Mesendoderm (in vitro differentiated cells): ENCODE measurements at regions not wholly inside any gene's neighbourhood (a gene's known extent, or its start where the extent isn't known, plus 50 kb on each side); places are given as distances from the start of the nearest gene placed in this dataset.

ENCODE experiments used
- DNase-seq: peaks from one replicate; pipeline ENCODE4 v3.0.0; 2013
- H2AK5ac ChIP-seq: 2 replicates; pipeline ENCODE4 v1.6.1; 2013; ENCODE audit warnings: low read length, inconsistent platforms
- H2BK120ac ChIP-seq: 2 replicates; pipeline ENCODE4 v1.6.1; 2013; ENCODE audit warnings: low read depth, mild to moderate bottlenecking, low read length, moderate library complexity, mixed read lengths
- H2BK15ac ChIP-seq: replicated peaks from 2 replicates; pipeline ENCODE4 v1.6.1; 2013; ENCODE audit warnings: low read depth, mild to moderate bottlenecking, moderate library complexity
- H2BK5ac ChIP-seq: 2 replicates; pipeline ENCODE4 v1.6.1; 2013; ENCODE audit warnings: low read length, inconsistent platforms
- H3K18ac ChIP-seq: 2 replicates; pipeline ENCODE4 v1.6.1; 2013; ENCODE audit warnings: mild to moderate bottlenecking, low read length, mixed read lengths
- H3K23ac ChIP-seq: one replicate; pipeline ENCODE4 v1.6.1; 2013; ENCODE audit warnings: low read length
- H3K27ac ChIP-seq: 2 replicates; pipeline ENCODE4 v1.5.1; 2013; ENCODE audit warnings: low read depth, mild to moderate bottlenecking, inconsistent platforms, low read length, moderate library complexity
- H3K27me3 ChIP-seq: 2 replicates; pipeline ENCODE4 v1.6.1; 2013; ENCODE audit warnings: low read length, control low read depth, mild to moderate bottlenecking, inconsistent platforms; ENCODE audit not compliant: insufficient read depth, poor library complexity
- H3K36me3 ChIP-seq: 2 replicates; pipeline ENCODE4 v1.6.1; 2013; ENCODE audit warnings: low read length, inconsistent platforms; ENCODE audit not compliant: control insufficient read depth, insufficient read depth
- H3K4ac ChIP-seq: one replicate; pipeline ENCODE4 v1.6.1; 2013; ENCODE audit warnings: low read depth, mild to moderate bottlenecking, low read length, moderate library complexity
- H3K4me1 ChIP-seq: 2 replicates; pipeline ENCODE4 v1.6.1; 2013; ENCODE audit warnings: low read depth, low read length, inconsistent platforms; ENCODE audit not compliant: control insufficient read depth
- H3K4me2 ChIP-seq: 2 replicates; pipeline ENCODE4 v1.6.1; 2013; ENCODE audit warnings: low read length
- H3K4me3 ChIP-seq: 2 replicates; pipeline ENCODE4 v1.5.1; 2013; ENCODE audit warnings: mild to moderate bottlenecking, low read length
- H3K56ac ChIP-seq: one replicate; pipeline ENCODE4 v1.6.1; 2013; ENCODE audit warnings: low read length
- H3K79me1 ChIP-seq: 2 replicates; pipeline ENCODE4 v1.6.1; 2013; ENCODE audit warnings: low read length, inconsistent platforms
- H3K79me2 ChIP-seq: 2 replicates; pipeline ENCODE4 v1.6.1; 2013; ENCODE audit warnings: mild to moderate bottlenecking, low read length; ENCODE audit not compliant: control insufficient read depth, insufficient read depth
- H3K9ac ChIP-seq: 2 replicates; pipeline ENCODE4 v1.6.1; 2013; ENCODE audit warnings: low read length, inconsistent platforms
- H4K5ac ChIP-seq: one replicate; pipeline ENCODE4 v1.6.1; 2013; ENCODE audit warnings: low read length
- H4K8ac ChIP-seq: one replicate; pipeline ENCODE4 v1.6.1; 2013; ENCODE audit warnings: low read depth, mild to moderate bottlenecking, control low read depth, low read length, moderate library complexity
- WGBS: extraction: QIAGEN DNeasy Blood & Tissue Kit; methylation state at CpG from one replicate; pipeline ENCODE4 v1.1.7; 2013; ENCODE audit warnings: low lambda C conversion rate, missing lambda C conversion rate; ENCODE audit not compliant: insufficient coverage; ENCODE audit errors: extremely low coverage; 5-methylcytosine and 5-hydroxymethylcytosine counted together

DNA sequence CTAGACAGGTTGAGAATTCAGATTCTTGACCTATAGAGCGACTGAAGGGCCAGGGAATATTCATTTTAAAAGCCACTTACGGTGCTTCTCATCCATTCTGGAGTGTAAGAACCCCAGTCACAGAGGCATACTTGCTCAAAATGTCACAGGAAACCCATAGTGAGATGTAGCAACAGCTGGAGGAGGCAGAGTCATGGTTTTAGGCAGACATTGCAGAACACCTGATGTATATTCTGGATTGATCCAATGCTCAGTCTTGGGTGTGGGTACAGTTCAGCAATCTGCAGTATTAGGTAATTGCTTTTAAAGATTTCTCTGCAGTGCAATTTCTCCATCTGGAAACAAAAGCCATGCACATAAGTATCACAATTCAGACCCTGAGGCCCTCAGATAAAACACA lies 137.4 kb upstream of the SLC22A23 start:
- no peak overlapping the region for H3K4me2 ChIP-seq
- no peak for DNase-seq
- no peak overlapping the region for H3K4me3 ChIP-seq
- H2BK5ac ChIP-seq = no peak overlapping the region
- no peak overlapping the region for H2AK5ac ChIP-seq
- no CpG with 5 or more reads among the region's 2 CpGs for WGBS
- H3K4ac ChIP-seq = no peak overlapping the region
- no peak overlapping the region for H2BK15ac ChIP-seq
- no peak overlapping the region for H3K27ac ChIP-seq
- H3K27me3 ChIP-seq = no peaks in the 10 kb centered on the region
- H3K9ac ChIP-seq = no peak overlapping the region
- H3K36me3 ChIP-seq = no peaks in the 10 kb centered on the region
- no peaks in the 10 kb centered on the region for H3K79me1 ChIP-seq
- H3K56ac ChIP-seq = no peak overlapping the region
- no peaks in the 10 kb centered on the region for H3K4me1 ChIP-seq
- no peak overlapping the region for H2BK120ac ChIP-seq
- no peak overlapping the region for H3K18ac ChIP-seq
- H4K5ac ChIP-seq = no peak overlapping the region
- H3K23ac ChIP-seq = no peak overlapping the region
- no peaks in the 10 kb centered on the region for H3K79me2 ChIP-seq
- H4K8ac ChIP-seq = no peak overlapping the region

DNA sequence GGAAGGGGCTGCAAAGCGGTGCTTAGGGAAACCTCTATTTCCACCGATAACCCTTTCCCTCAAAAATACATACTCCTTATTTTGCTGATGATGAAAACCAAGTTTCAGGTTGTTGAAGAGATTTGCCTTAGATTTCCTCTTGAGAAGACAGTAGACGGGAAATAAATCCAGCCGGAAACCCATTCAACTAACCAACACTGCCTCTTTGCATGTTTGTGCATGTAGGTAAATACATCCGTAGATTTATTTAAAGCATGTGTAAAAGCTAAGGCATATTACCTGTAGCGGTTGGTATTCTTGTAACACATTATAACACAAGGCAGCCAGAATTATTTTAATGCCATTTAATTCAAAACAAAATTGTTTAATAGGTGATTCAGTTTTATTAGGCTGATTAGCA lies 136.3 kb upstream of the SLC22A23 start:
- no CpG with 5 or more reads among the region's 6 CpGs for WGBS
- Histone ChIP-seq H2BK5ac (no peak overlapping the region), H2BK15ac (no peak overlapping the region), H4K5ac (no peak overlapping the region), H3K4me2 (no peak overlapping the region), H3K79me2 (no peaks in the 10 kb centered on the region), H2AK5ac (no peak overlapping the region), H3K56ac (no peak overlapping the region), H3K36me3 (no peaks in the 10 kb centered on the region), H3K79me1 (no peaks in the 10 kb centered on the region), H3K9ac (no peak overlapping the region), H3K27me3 (no peaks in the 10 kb centered on the region), H3K23ac (no peak overlapping the region), H2BK120ac (no peak overlapping the region), H3K4me1 (no peaks in the 10 kb centered on the region), H3K27ac (no peak overlapping the region), H3K4ac (no peak overlapping the region), H3K4me3 (no peak overlapping the region), H3K18ac (no peak overlapping the region), H4K8ac (no peak overlapping the region)
- no peak for DNase-seq

DNA sequence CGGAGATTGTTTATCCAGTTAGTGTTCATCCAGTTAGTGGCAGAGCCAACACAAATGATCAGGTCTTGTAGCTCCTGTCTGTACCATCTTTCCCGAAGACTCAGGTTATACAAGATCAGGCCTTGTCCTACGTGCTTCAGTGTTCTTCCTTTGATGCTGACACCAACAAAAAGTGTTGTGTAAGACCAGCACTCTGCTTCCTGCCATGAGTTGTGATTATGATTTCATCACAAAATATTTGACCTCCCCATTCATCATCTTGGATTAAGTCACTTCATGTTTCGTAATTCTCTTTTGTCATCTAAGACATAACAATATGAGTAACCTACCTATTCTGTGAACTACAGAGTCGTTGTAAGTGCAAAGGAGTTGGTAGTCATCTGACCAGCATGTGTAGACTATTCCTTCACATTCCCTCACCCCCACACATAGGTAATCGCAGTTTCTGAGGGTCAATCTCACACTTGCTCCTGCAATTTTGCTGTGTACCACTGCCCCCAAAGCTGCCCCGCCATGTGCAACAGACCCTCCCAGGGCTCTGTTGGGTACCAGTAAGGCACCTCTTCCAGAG lies 135.6 kb upstream of the SLC22A23 start:
- no CpG with 5 or more reads among the region's 7 CpGs for WGBS
- H3K4me2 ChIP-seq = no peak overlapping the region
- no peaks in the 10 kb centered on the region for H3K4me1 ChIP-seq
- no peak overlapping the region for H3K4me3 ChIP-seq
- DNase-seq = no peak
- no peaks in the 10 kb centered on the region for H3K36me3 ChIP-seq
- no peak overlapping the region for H3K56ac ChIP-seq
- H3K18ac ChIP-seq = no peak overlapping the region
- no peaks in the 10 kb centered on the region for H3K27me3 ChIP-seq
- no peaks in the 10 kb centered on the region for H3K79me1 ChIP-seq
- H3K79me2 ChIP-seq = no peaks in the 10 kb centered on the region
- no peak overlapping the region for H4K8ac ChIP-seq
- no peak overlapping the region for H3K27ac ChIP-seq
- H3K4ac ChIP-seq = no peak overlapping the region
- H2BK120ac ChIP-seq = no peak overlapping the region
- no peak overlapping the region for H3K23ac ChIP-seq
- H2BK5ac ChIP-seq = no peak overlapping the region
- H4K5ac ChIP-seq = no peak overlapping the region
- H2AK5ac ChIP-seq = no peak overlapping the region
- H3K9ac ChIP-seq = no peak overlapping the region
- H2BK15ac ChIP-seq = no peak overlapping the region

DNA sequence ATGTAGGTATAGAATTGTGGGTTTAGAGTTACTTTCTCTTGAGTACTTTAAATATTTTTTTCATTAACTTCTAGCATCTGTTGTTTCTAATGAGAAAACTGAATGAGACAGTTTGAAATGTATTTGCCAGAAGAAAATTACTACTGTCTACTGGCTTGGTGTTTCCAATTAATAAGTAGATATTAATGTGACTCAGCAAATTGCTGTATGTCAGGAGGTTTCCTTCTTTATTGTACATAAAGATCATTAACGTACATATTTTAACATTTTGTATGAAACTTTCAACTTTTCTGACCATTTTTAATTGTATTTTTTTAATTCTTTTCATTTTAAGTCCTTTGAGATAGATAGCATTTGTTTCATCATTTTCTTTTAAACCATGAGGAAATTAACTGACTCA lies 135.1 kb upstream of the SLC22A23 start:
- WGBS = no CpG with 5 or more reads among the region's 1 CpG
- Histone ChIP-seq H3K18ac (no peak overlapping the region), H3K27me3 (no peaks in the 10 kb centered on the region)

DNA sequence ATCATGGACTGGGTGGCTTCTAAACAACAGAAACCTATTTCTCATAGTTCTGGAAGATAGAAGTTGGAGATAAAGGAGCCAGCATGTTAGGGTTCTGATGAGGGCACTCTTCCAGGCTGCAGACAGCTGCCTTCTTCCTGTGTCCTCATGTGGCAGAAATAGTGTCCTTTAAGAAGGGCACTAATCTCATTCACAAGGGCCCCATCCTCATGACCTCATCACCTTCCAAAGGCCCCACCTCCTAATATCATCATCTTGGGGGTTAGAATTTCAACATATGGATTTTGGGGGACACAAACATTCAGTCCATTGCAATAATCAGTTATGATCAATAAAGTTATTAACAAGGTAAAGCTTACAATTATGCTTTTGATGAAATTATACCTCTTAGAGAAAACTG lies 130.8 kb upstream of the SLC22A23 start:
- no peaks in the 10 kb centered on the region for H3K79me1 ChIP-seq
- no peak overlapping the region for H3K4ac ChIP-seq
- H2AK5ac ChIP-seq = no peak overlapping the region
- no peak overlapping the region for H3K4me2 ChIP-seq
- no peak overlapping the region for H4K5ac ChIP-seq
- no peak overlapping the region for H3K23ac ChIP-seq
- no peak overlapping the region for H3K56ac ChIP-seq
- H2BK5ac ChIP-seq = no peak overlapping the region
- H3K36me3 ChIP-seq = no peaks in the 10 kb centered on the region
- no peak overlapping the region for H3K27ac ChIP-seq
- DNase-seq = no peak
- H3K4me3 ChIP-seq = no peak overlapping the region
- H3K18ac ChIP-seq = no peak overlapping the region
- H3K9ac ChIP-seq = no peak overlapping the region
- H2BK120ac ChIP-seq = no peak overlapping the region
- no peak overlapping the region for H4K8ac ChIP-seq
- H3K27me3 ChIP-seq = no peaks in the 10 kb centered on the region
- no peaks in the 10 kb centered on the region for H3K79me2 ChIP-seq
- H3K4me1 ChIP-seq = no peaks in the 10 kb centered on the region
- H2BK15ac ChIP-seq = no peak overlapping the region

More for the DNA sequence above, 135.1 kb upstream of the SLC22A23 start:
- H4K5ac ChIP-seq = no peak overlapping the region
- H2BK120ac ChIP-seq = no peak overlapping the region
- H2BK5ac ChIP-seq = no peak overlapping the region
- H3K79me1 ChIP-seq = no peaks in the 10 kb centered on the region
- no peak overlapping the region for H3K27ac ChIP-seq
- no peak overlapping the region for H4K8ac ChIP-seq
- H3K4me2 ChIP-seq = no peak overlapping the region
- H2BK15ac ChIP-seq = no peak overlapping the region
- H3K4me3 ChIP-seq = no peak overlapping the region
- H3K56ac ChIP-seq = no peak overlapping the region
- no peaks in the 10 kb centered on the region for H3K4me1 ChIP-seq
- no peak overlapping the region for H3K4ac ChIP-seq
- no peak for DNase-seq
- H3K36me3 ChIP-seq = no peaks in the 10 kb centered on the region
- no peaks in the 10 kb centered on the region for H3K79me2 ChIP-seq
- no peak overlapping the region for H3K23ac ChIP-seq
- no peak overlapping the region for H3K9ac ChIP-seq
- H2AK5ac ChIP-seq = no peak overlapping the region

DNA sequence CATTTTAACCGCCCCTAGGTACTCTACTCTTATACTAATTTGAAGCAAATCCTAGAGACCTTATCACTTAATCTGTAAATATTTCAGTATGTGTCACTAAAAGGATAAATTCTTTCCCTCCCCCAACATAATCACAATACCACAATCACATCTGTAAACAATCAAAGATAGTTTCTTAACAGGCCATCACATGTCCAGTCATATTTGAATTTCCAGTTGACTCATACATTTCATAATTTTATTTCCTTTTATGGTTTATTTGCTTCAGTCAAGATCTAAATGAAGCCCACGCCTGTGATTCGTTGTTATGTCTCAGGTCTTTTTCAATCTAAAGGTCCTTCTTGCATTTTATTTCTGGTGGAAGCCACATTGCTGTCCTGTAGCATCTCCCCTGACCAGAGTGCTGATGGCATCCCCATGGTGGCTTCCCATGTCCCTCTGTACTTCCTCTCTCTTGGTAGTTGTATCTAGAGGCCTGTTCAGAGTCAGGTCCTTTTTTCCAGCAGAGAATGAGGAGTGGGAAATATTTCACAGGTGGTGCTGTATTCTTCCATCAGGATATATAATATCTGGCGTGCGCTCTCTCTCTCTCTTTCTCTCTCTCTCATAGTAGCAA lies 128.6 kb upstream of the SLC22A23 start:
- no peak overlapping the region for H2BK120ac ChIP-seq

More for the DNA sequence above, 128.6 kb upstream of the SLC22A23 start:
- Histone ChIP-seq H3K18ac (no peak overlapping the region), H3K4me2 (no peak overlapping the region), H2BK15ac (no peak overlapping the region), H3K27ac (no peak overlapping the region), H3K56ac (no peak overlapping the region), H3K9ac (no peak overlapping the region), H3K36me3 (no peaks in the 10 kb centered on the region), H3K4me1 (no peaks in the 10 kb centered on the region), H3K23ac (no peak overlapping the region), H4K5ac (no peak overlapping the region), H4K8ac (no peak overlapping the region), H3K4me3 (no peak overlapping the region), H3K79me1 (no peaks in the 10 kb centered on the region), H3K79me2 (no peaks in the 10 kb centered on the region), H2AK5ac (no peak overlapping the region), H3K27me3 (no peaks in the 10 kb centered on the region), H2BK5ac (no peak overlapping the region), H3K4ac (no peak overlapping the region)
- WGBS = no CpG with 5 or more reads among the region's 5 CpGs
- DNase-seq = no peak
